Smooth muscle cell (in vitro differentiated cells): ENCODE measurements at regions not wholly inside any gene's neighbourhood (a gene's known extent, or its start where the extent isn't known, plus 50 kb on each side); places are given as distances from the start of the nearest gene placed in this dataset.
A peak's percentile ranks its signal among the peaks of the same experiment; 100 is the strongest.

Experiments used
- DNase-seq: peaks from one replicate; lab custom pipeline; 2025; ENCODE audit not compliant: unreplicated experiment; lab: John Stamatoyannopoulos, UW
- H2AFZ ChIP-seq: fragments of 200-600 bp; sonication (generic); 2 replicates; pipeline ENCODE4 v1.6.0; 2016; ENCODE audit warnings: antibody characterized with exemption, low read depth, mild to moderate bottlenecking
- H3F3A ChIP-seq: fragments of 200-600 bp; sonication (generic); 2 replicates; pipeline ENCODE4 v1.6.0; 2017; ENCODE audit warnings: antibody characterized with exemption, low read depth
- H3K27ac ChIP-seq: fragments of 200-600 bp; sonication (generic); 2 replicates; pipeline ENCODE4 v1.5.1; 2016; ENCODE audit warnings: low read depth, mild to moderate bottlenecking
- H3K27me3 ChIP-seq: fragments of 200-600 bp; sonication (generic); 2 replicates; pipeline ENCODE4 v1.6.1; 2016; ENCODE audit warnings: low read depth, mild to moderate bottlenecking
- H3K36me3 ChIP-seq: fragments of 200-600 bp; sonication (generic); 2 replicates; pipeline ENCODE4 v1.5.1; 2016; ENCODE audit warnings: low read depth
- H3K4me1 ChIP-seq: fragments of 200-600 bp; sonication (generic); 2 replicates; pipeline ENCODE4 v1.5.1; 2016; ENCODE audit warnings: low read depth
- H3K4me2 ChIP-seq: fragments of 200-600 bp; sonication (generic); 2 replicates; pipeline ENCODE4 v1.6.0; 2016; ENCODE audit warnings: mild to moderate bottlenecking
- H3K4me3 ChIP-seq: fragments of 200-600 bp; sonication (generic); 2 replicates; pipeline ENCODE4 v1.5.1; 2016; ENCODE audit warnings: mild to moderate bottlenecking
- H3K79me2 ChIP-seq: fragments of 200-600 bp; sonication (generic); 2 replicates; pipeline ENCODE4 v1.6.0; 2016; ENCODE audit warnings: low read depth, mild to moderate bottlenecking
- H3K9ac ChIP-seq: fragments of 200-600 bp; sonication (generic); 2 replicates; pipeline ENCODE4 v1.6.0; 2016; ENCODE audit warnings: low read depth
- H3K9me3 ChIP-seq: fragments of 200-600 bp; sonication (generic); replicated peaks from 2 replicates; pipeline ENCODE4 v1.5.1; 2016; ENCODE audit warnings: low read depth
- H4K20me1 ChIP-seq: fragments of 200-600 bp; sonication (generic); 2 replicates; pipeline ENCODE4 v1.6.0; 2016; ENCODE audit warnings: low read depth
- CTCF ChIP-seq: fragments of 200-600 bp; sonication (generic); IDR thresholded peaks from 2 replicates; pipeline ENCODE4 v1.5.1; 2017; ENCODE audit warnings: borderline replicate concordance, mild to moderate bottlenecking, antibody characterized with exemption; ENCODE audit not compliant: insufficient read depth, poor library complexity, severe bottlenecking
- WGBS: methylation state at CpG from one replicate; pipeline ENCODE4 v1.1.7; 2016; ENCODE audit warnings: low lambda C conversion rate; 5-methylcytosine and 5-hydroxymethylcytosine counted together

- WGBS: 84% methylated on average over 7 of the region's 7 CpGs
- Histone ChIP-seq H3K27me3 (peaks cover 3% of the 10 kb centered on the region), H3K79me2 (no peaks in the 10 kb centered on the region), H3K4me1 (no peaks in the 10 kb centered on the region), H3F3A (no peaks in the 10 kb centered on the region), H2AFZ (no peak overlapping the region), H3K4me2 (no peak overlapping the region), H3K27ac (no peak overlapping the region), H3K9ac (no peak overlapping the region), H3K9me3 (no peaks in the 10 kb centered on the region), H4K20me1 (no peaks in the 10 kb centered on the region), H3K36me3 (no peaks in the 10 kb centered on the region), H3K4me3 (no peak overlapping the region)
- TF ChIP-seq CTCF: no peak
- DNase-seq: no peak
Measured at GRCh38 chr16:86814256-86814655, 235.9 kb downstream of the FOXL1 start.

GRCh38 chr16:86816930-86817625 lies 238.7 kb downstream of the FOXL1 start:
- 91% methylated on average over 9 of the region's 9 CpGs for WGBS
- H4K20me1 ChIP-seq: no peaks in the 10 kb centered on the region
- peaks cover 3% of the 10 kb centered on the region for H3K27me3 ChIP-seq
- H3K36me3 ChIP-seq: no peaks in the 10 kb centered on the region
- H3K9me3 ChIP-seq: no peaks in the 10 kb centered on the region
- no peak overlapping the region for H3K27ac ChIP-seq
- H3K79me2 ChIP-seq: no peaks in the 10 kb centered on the region
- no peaks in the 10 kb centered on the region for H3K4me1 ChIP-seq
- no peak for DNase-seq
- no peak overlapping the region for H3K4me2 ChIP-seq
- no peaks in the 10 kb centered on the region for H3F3A ChIP-seq
- H3K9ac ChIP-seq: no peak overlapping the region
- H3K4me3 ChIP-seq: no peak overlapping the region
- H2AFZ ChIP-seq: no peak overlapping the region
- no peak for TF ChIP-seq CTCF

GRCh38 chr16:86818671-86819532 lies 240.6 kb downstream of the FOXL1 start:
- no peaks in the 10 kb centered on the region for H4K20me1 ChIP-seq
- peak overlapping the region; percentile 20 for H2AFZ ChIP-seq
- H3K4me3 ChIP-seq: no peak overlapping the region
- H3F3A ChIP-seq: no peaks in the 10 kb centered on the region
- peaks cover 3% of the 10 kb centered on the region for H3K27me3 ChIP-seq
- no peak overlapping the region for H3K27ac ChIP-seq
- H3K9ac ChIP-seq: no peak overlapping the region
- H3K4me1 ChIP-seq: no peaks in the 10 kb centered on the region
- DNase-seq: no peak
- WGBS: 65% methylated on average over 29 of the region's 29 CpGs
- no peaks in the 10 kb centered on the region for H3K9me3 ChIP-seq
- no peaks in the 10 kb centered on the region for H3K36me3 ChIP-seq
- no peak for TF ChIP-seq CTCF
- no peaks in the 10 kb centered on the region for H3K79me2 ChIP-seq
- H3K4me2 ChIP-seq: peak overlapping the region; percentile 27
